ENCODE measurements at regions not wholly inside any gene's neighbourhood (a gene's known extent, or its start where the extent isn't known, plus 50 kb on each side); places are given as distances from the start of the nearest gene placed in this dataset.
"Not testable (repeated sequence)": the region's sequence is repeated elsewhere in the genome, so short reads cannot be mapped to it uniquely, and the experiment has no call there.

DNA sequence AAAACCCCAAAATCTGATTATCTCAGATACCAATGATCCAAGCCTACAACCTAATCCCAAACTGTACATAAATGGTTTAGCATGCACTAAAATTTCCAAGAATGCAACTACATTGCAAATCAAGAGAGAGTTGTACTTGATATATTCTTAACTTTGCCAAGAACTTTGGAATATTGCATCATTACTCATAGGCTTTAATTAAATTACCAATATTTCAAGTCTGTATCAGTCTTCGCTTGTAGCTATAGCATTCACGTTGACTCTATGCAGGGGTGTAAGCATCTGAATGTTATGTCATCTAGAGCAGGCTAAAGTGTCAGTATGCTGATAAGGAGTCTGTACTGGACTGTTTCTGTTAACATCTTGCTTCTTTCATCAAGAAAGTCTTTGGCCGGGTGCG, 56.3 kb downstream of the FOXI3 start:
- DNase-seq (ENCODE audit: low read depth), result no peak

DNA sequence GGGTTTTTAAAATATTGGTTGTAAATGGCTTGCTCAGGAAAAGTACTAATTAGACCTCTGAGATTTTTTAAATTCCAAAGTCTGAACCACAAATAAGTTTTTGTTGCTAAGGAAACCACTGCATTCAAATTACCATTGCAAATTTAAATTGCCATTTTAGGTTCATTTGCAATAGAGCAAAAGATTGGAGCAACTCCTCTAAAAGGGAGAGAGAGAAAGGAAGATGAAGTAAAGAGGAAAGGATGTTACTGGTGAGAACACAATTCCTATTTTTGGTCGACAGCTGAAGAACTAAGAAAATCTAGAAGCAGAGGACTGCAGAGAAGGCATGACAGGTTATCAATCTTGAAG, 74.9 kb downstream of the FOXI3 start:
- no peak for DNase-seq (ENCODE audit: low read depth)

DNA sequence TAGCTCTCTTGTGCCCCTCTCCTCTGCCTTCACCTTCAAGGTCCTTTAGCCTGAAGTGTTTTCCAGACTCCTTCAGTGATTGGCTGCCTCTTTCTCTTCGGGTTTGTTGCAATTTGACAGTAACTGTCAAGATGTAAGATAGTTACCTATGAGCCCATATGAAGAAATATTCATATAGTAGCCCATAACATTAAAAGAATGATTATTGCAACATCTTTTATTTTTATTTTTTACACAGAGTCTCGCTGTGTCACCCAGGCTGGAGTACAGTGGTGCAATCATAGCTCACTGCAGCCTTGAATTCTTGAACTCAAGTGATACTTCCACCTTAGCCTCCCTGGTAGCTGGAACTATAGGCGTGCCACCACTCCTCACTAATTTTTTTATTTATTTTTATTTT, 80.5 kb downstream of the FOXI3 start:
- no peak for DNase-seq (ENCODE audit: low read depth)

DNA sequence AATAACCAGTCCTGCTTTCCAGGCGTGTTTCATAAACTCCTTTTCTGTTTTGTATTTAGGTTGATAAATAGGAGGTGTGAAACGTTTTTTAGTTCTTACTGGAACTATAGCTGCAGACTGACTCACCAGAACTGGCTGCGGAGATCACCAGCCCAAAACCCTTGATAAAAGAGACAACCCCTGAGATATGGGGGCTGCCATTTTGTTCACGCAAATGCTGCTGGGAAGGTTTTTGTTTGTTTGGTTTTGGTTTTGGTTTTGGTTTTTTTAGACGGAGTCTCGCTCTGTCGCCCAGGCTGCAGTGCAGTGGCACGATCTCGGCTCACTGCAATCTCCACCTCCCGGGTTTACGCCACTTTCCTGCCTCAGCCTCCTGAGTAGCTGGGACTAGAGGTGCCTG, 87.1 kb downstream of the FOXI3 start:
- DNase-seq (ENCODE audit: low read depth), result not testable (repeated sequence)

DNA sequence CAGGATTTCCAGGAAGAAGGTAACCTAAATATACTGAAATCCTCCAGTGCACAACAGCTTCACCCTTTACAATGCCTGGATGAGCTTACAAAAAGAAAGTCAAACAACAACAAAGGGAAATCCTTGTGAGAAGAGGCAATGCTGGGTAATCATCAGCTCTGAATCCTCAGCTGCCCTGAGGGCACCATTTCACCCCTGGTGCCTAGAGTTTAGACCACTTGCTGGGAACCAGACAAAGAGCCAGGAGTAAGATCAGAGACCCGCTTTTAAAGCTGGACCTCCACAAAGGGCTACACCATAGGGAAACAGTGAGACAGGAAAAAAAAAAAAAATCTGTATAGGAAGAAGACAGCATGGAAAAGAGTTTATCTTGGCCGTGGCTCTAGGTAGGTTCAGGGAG, 97.0 kb downstream of the FOXI3 start:
- DNase-seq (ENCODE audit: low read depth), result no peak

DNA sequence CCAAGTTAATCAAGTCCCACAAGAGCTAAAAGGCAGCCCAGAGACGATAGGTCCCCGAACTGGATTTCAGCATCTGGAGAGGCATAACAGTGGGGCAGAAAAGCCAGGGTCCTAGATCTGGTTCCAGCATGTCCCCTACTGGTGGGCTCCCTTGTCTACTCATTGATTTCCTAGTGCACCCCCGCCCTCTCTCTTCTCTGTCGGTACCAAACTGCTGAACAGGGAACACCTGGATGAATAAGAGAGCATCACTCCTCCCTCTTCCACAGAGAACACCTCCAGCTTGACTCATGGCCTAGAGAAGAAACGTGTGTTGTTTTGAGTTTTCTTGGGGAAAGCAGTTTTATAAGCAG, 101.3 kb downstream of the FOXI3 start:
- DNase-seq (ENCODE audit: low read depth), result no peak

DNA sequence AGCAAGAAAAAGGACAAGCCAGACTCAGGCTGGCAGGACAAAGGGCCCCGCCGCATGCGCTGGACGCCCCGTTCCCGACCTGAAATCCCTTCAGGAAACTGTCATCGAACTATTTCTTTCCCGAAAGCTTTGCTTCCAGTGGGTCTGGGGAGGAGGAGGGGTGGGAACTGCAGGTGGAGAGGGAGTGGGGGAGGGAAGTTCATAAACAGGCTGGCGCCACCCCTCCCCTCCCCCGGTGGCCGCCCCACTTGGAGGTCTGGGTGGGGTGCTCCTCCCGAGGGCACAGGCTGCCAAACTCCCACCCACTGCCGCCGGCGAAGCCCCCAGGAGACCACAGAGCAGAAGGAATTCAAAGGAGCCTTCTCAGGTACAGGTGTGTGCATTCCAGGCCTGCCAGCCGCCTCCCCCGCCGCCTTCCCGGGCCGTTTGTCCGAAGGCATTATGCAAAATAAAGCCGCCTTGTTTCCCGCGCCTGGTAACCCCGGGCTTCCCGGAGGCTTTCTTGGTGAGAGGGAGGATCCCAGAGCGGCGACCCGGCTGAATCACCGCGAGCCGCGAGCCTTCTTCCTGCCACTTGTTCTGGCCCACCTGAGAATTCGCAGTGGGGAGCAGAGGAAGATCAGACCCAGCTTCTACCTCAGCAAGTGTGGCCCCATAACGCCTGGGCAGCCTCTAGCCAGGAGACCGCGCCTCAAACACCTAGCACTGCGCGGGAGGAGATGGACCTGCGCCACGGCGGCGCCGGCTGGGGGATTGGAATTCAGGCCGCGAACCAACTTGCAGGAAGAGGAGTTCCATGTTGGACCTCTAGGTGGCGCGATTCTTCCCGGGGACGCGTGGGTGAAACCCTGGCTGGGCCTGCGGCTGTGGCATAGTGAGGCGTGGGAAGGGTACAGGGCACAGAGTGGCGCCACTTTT, 101.9 kb downstream of the FOXI3 start:
- peak; percentile 49 for DNase-seq (ENCODE audit: low read depth)

DNA sequence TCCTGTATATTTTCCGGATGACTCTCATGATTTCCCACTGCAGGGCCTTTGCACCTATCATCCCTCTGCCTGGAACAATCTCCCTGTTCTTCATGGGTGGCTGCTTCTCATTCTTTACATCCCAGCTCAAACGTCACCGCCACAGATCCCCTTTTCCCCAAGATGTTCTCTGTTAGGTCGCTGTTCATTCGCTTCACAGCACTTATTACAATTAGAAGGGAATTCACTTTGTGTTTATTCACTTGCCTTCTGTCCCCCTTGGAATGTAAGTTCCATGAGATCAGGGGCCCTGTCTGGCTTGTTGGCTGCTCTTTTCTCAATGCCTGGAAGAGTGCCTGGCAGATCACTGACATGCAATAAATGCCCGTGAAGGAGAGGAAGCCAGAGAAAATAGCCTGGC, 106.7 kb downstream of the FOXI3 start:
- DNase-seq (ENCODE audit: low read depth), result no peak

DNA sequence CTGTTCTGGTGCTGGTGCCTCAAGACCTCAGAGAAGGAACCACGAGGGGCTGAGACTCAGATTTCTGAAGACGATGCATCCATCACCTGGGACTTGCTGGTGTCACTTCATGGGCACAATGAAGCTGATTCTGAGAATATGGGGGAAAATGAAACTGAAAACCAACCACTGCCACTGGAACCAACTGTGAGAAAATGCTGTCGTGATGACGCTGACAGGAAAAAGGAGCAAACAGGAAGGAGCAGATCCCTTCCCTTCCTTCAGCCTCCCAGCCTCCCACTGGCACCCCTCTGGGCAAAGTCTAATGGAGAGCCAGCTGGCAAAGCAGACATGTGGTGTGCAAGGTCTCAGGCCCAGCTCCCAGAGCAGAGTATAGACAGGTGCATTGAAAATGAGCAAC, 109.7 kb downstream of the FOXI3 start:
- no peak for DNase-seq (ENCODE audit: low read depth)

DNA sequence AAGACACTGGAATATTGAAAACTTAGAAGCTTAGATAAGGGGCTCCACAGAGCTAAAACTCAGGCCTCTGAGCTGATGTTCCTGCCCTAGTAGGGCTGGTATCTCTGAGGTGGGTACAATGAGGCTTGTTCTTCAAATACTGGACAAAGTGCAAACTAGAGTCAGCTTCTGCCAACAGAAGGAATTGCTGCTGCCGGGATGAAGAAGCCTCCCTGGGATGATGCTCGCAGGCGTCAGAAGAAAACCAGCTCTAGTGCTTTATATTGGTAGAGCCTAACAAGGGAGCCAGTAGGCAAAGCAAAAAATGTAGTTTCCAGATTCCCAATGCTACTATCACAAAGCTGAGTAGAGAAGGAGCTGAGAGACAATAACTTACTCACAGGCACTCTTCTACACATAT, 118.1 kb downstream of the FOXI3 start:
- no peak for DNase-seq (ENCODE audit: low read depth)

DNA sequence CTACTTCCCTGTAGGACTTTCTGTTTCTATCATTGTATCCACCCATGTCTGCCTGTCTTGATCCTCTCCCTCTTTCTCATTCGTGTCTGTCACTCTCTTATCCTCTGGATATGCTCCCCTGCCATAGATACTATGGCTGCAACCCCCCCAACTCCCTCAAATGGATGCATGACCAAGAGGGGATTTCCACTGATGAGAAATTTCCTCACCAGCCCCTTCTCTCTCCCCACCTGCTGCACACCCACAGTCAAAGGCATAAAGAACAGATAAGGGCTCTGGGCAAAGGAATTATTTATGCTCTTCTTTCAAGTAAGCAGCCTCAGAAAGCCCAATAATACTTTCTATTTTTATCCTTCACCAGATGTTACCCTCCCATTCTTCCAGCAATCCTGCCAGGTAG, 121.3 kb downstream of the FOXI3 start:
- no peak for DNase-seq (ENCODE audit: low read depth)

DNA sequence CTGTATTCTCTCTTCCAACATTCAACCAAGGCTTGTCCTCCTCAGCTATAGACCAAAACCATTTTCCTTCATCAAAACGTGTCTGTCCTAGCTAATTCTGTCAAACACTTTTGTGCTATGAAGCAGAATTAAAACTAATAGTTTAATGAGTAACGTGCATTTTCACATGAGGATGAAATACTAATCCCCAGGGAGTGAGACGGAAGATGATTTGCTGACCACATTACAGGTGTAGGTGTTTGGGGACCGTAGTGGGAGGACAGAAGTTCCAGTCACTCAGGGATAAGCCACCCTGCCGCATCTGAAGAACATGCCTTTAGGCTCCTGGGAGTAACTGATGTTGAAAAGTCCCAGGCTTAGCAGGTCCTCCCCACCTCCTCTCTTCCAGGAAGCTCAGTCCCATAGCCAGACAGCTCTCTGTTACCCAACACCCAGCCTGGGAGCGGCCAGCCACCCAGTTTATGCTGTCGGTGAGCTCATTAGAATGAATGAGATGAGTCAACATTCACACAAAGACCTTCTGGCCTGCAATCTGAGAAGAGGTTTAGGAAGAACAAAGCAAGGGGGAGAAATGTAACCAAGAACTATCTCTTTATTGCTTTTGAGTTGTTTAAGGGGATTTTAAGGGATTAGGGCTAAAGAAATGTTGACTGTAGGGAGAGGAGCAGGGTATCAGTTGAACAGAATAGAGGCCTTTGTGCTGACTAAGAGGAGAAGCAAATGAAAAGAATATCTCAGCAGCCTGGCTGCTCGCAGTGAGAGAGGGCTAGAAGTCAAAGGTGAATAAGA, 122.5 kb downstream of the FOXI3 start:
- DNase-seq (ENCODE audit: low read depth), result no peak

DNA sequence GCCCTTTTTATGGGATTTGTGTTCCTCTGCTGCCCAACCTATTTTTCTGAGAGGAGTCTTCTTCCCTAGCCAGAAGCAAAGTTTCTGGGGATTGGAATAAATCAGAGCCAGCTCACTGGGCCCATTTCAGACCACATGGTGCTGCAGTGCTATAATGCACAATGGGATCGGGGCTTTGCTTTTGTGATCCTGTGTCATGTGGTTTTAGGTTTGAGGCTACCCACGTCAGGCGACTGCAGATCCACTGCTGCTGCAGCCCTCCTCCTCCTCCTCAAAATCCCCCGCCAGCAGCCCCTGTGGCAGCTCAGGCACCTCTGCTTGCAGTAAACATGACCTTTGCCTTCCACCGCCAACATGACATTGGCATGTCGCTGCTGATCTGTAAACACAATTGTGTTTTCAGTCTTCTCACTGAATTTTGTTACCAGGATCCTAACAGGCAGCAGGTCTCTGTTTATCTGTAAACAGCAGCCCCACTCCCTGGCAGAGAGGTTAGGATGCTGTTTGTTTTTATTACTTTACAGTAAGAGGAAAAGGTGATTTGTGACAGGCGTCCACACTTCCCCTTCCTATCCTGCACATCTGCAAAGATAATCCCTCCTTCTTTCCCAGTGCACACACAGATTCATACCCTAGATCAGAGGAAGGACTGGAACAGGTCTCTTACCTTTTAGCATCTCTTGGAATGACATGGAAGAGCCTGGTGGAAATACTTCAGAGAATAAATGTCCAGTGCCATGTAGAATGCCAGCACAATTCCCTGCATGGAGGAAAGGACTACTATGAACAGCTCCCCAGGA, 130.8 kb downstream of the FOXI3 start:
- DNase-seq (ENCODE audit: low read depth), result no peak

DNA sequence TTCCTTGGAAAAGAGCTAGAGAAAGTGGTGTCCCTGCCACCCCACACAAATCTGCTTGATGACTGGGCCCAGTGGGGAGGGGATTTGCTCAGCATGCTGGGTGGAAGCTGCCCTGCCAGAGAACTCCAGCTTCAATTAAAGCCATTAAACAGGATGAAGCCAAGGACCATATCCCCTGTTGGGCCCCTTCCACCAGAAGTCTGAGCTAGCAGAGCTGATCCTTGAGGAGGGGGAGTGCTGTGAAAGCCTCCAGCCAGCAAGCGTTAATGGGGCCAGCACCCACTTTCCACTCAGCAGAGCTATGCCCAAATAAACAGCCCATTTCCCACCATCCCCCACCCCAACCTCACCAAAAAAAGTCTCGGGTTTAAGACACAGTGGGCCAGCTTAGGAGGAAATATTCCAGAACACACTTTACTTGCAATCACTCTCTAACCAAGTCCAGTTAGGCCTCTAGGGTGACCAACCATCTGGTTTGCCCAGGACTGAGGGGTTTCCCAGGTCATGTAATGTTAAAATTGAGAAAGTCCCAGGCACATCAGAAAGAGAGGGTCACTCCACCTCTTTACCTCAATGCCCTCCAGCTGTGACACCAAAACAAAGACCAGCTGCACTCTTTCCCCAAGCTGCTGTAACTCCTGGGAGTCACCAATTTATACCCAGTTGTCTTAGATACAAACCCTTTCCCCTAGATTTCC, 132.3 kb downstream of the FOXI3 start:
- DNase-seq (ENCODE audit: low read depth), result no peak

DNA sequence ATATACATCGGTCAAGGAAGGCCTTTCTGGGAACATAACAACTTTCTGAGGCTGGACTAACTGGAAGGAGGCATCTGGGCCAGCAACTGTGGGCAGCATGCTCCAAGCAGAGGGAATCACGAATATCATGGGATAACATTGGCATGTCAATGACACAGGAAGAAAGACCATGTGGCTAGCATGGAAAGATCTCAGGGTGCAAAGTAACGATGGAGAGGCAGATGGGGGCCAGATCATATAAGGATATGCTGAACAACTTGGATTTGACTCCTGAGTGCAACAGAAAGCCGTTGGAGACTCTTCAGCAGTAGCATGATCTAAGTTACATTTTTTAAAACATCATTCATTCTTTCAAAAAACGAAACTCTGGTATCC, 133.6 kb downstream of the FOXI3 start:
- DNase-seq (ENCODE audit: low read depth), result no peak

DNA sequence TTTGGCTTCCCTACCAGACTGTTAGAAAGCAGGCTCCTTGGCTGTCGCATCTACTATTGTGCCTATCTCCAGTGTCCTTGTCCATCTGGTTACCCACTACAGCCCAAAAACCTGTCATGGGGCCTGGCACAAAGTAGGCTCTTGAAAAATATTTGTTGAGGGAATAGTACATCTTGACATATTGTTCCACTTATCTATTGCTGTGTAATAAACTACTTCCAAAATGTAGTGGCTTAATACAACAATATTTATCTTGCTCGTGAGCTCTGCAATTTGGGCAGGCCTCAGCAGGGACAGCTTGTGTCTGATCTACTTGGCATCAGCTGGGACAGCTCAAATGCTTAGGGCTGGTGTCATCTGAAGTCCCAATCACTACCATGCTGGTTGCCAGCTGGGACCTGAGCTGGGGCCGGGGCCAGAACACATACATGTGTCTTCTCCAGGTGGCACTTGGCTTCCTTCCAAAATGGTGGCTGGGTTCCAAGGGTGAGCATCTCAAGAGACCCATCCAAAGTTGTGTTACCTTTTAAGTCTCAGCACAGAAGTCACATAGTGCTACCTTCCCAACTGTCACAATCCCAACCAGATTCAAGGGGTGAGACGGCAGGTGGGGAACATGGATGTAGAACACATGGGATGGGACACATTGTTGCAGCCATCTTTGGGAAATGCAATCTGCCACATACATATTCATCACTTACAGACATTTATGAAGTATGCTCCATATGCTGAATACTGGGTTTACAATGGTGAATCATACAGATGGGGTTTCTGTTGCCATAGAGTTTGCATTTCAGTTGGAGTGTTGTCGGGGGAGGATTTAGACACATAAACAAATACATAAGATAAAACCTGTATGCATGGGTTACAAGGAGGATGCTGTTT, 134.2 kb downstream of the FOXI3 start:
- DNase-seq (ENCODE audit: low read depth), result no peak

DNA sequence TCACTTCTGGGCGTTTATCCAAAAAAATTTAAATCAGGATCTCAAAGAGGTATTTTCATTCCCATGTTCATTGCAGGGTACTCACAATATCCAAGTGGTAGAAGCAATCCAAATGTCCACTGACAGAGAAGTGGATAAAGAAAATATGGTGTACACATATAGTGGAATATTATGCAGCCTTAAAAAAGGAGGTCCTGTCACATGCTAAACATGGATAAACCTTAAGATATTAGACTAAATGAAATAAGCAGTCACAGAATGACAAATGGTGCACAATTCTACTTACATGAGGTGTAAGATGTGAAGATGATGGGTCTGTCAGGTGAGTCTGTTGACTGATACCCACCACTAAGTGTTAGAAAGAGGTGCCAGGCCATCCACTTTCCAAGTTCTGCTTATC, 140.6 kb downstream of the THNSL2 start:
- no peak for DNase-seq (ENCODE audit: low read depth)

DNA sequence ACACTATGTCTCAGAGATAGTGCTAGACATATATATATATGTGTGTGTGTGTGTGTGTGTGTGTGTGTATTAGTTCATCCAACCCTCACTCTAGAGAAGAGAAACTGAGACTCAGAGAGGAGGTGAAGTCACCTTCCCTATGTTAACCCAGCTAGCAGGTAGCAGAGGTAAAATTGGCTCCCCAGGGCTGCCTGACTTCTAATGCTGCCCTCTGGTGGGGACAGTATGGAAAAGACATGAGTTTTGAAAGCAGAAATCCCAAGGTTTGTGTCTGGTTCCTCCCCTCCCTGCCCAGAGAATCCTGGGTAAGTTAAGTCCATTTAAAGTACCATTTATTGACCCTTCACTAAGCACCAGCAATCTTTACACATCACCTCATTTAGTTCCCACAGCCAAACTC, 137.7 kb downstream of the THNSL2 start:
- no peak for DNase-seq (ENCODE audit: low read depth)

DNA sequence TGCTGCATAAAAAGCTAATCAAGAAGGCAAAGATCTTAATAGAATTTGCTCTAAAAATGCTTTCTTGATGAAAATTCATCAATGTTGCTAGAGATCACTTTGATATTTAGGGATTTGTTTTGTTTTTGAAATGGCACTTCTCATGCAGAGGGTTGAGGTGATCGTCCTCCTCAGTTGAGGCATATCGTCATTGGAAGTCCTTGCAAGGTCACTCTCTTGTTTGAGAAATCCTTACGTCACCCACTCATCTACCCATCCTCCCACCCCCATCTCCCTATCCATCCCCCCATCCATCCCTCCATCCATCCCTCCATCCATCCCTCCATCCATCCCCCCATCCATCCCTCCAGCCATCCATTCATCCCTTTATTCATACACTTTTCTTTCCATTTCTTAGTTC, 133.7 kb downstream of the THNSL2 start:
- DNase-seq (ENCODE audit: low read depth), result no peak

DNA sequence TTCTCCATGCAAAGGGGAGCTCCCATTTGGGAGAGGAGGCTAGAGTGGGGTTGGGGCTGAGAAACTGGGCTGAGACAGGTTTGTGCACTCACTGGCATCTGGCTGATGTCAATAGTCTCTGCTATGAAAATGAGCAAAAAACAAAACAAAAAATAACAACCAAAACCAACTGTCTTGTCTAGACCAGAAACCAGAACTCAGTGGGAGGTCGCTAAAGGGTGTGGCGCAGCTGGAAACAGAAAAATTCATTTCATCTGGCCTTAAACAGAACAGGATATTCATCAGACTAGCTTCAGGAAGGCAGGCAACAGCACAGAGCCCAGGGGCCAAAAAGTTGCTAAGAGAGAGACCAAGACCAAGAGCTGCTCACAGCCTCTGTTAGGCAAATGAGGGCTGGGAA, 126.1 kb downstream of the THNSL2 start:
- no peak for DNase-seq (ENCODE audit: low read depth)

DNA sequence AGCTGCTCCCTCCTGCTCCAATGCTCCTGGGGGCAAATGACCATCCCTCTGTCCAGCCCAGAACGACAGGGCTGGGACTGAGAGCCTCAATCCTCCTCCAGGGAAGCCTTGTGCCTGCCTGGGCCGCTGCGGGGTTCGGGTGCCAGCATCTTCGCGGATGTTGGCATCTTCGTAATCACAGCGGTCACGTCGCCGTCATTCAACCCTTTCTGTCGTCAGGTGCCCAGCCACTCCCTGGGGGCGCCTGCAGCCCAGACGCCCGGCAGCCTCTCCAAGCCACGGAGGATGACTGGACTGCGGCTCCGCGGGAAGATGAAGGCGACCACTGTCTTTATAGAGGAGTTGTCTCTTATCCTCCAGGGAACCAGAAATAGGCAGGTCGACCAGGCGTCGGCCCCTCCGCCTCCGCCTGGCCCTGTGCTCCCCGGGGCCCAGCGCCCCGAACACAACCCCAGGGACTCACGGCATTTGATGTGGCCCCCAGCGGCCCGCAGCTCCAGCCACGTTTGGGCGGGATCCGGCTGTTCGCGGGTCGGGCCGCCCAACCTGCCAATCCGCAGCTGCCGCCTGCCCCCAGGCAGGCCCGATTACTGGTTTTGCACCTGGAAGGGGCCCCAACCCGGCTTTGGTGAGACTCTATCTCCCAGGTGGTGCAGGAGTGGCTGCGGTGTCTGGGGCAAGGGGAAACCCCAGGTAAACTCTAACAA, 113.9 kb downstream of the THNSL2 start:
- no peak for DNase-seq (ENCODE audit: low read depth)

Measured in stimulated activated CD4-positive, alpha-beta T cell treated with anti-CD3 and anti-CD28 coated beads, Interleukin-2, amount 100 ng/mL, for 4 hours (primary cell).